GM19240 (cell line): ENCODE measurements at regions not wholly inside any gene's neighbourhood (a gene's known extent, or its start where the extent isn't known, plus 50 kb on each side); places are given as distances from the start of the nearest gene placed in this dataset.

ENCODE experiments used
- DNase-seq: peaks from one replicate; pipeline ENCODE4 v3.0.0; 2011; ENCODE audit warnings: low spot score; ENCODE audit not compliant: insufficient read length

GRCh38 chr4:35102066-35102465, 1142.2 kb downstream of the ARAP2 start:
- no peak for DNase-seq

GRCh38 chr4:35105486-35105885, 1138.8 kb downstream of the ARAP2 start:
- no peak for DNase-seq

GRCh38 chr4:35106091-35106734, 1138.1 kb downstream of the ARAP2 start:
- DNase-seq = no peak

GRCh38 chr4:35124106-35124505, 1120.2 kb downstream of the ARAP2 start:
- no peak for DNase-seq

- DNase-seq = no peak
These were observed 1118.2 kb downstream of the ARAP2 start for GRCh38 chr4:35125995-35126712.

- DNase-seq = no peak
These were observed 1105.9 kb downstream of the ARAP2 start for GRCh38 chr4:35138449-35138848.

GRCh38 chr4:35147761-35148160, 1096.6 kb downstream of the ARAP2 start:
- no peak for DNase-seq

- no peak for DNase-seq
These were observed 1092.3 kb downstream of the ARAP2 start for GRCh38 chr4:35151816-35152572.

GRCh38 chr4:35163168-35163567, 1081.1 kb downstream of the ARAP2 start:
- DNase-seq = no peak

- no peak for DNase-seq
These were observed 1080.3 kb downstream of the ARAP2 start for GRCh38 chr4:35164063-35164462.

GRCh38 chr4:35166466-35166865, 1077.8 kb downstream of the ARAP2 start:
- no peak for DNase-seq

GRCh38 chr4:35167385-35167784, 1076.9 kb downstream of the ARAP2 start:
- no peak for DNase-seq

GRCh38 chr4:35175487-35175886, 1068.8 kb downstream of the ARAP2 start:
- DNase-seq = no peak

GRCh38 chr4:35175894-35176293, 1068.4 kb downstream of the ARAP2 start:
- DNase-seq = no peak

GRCh38 chr4:35182451-35182850, 1061.9 kb downstream of the ARAP2 start:
- no peak for DNase-seq

GRCh38 chr4:35189988-35190613, 1054.2 kb downstream of the ARAP2 start:
- DNase-seq = no peak

- DNase-seq = no peak
These were observed 1042.9 kb downstream of the ARAP2 start for GRCh38 chr4:35201403-35201802.

- DNase-seq = no peak
These were observed 1027.7 kb downstream of the ARAP2 start for GRCh38 chr4:35216636-35217035.

- DNase-seq = no peak
These were observed 1027.0 kb downstream of the ARAP2 start for GRCh38 chr4:35217331-35217730.

GRCh38 chr4:35228313-35228712, 1016.0 kb downstream of the ARAP2 start:
- DNase-seq = no peak

- no peak for DNase-seq
These were observed 1015.3 kb downstream of the ARAP2 start for GRCh38 chr4:35229021-35229420.

- DNase-seq = no peak
These were observed 1006.4 kb downstream of the ARAP2 start for GRCh38 chr4:35237924-35238323.
